Right lobe of liver (tissue), 4 donors: ENCODE measurements at regions not wholly inside any gene's neighbourhood (a gene's known extent, or its start where the extent isn't known, plus 50 kb on each side); places are given as distances from the start of the nearest gene placed in this dataset.

Experiments
- POLR2A ChIP-seq: fragments of 450-650 bp; IDR thresholded peaks from one replicate; pipeline ENCODE4 v1.6.1; 2017; ENCODE audit warnings: antibody characterized with exemption, mild to moderate bottlenecking
- TF ChIP-seq, protein P1 (sequence below), 4 donors: fragments of 200-600 bp in 3 of 4; fragments of 450-650 bp in 1 of 4; IDR thresholded peaks; one replicate each; pipeline versions ENCODE4 v1.5.1 to v1.8.0; 2016 to 2022; ENCODE audit warnings: antibody characterized with exemption in 4 of 4, mild to moderate bottlenecking in 2 of 4
- donor health status: DM: no; HTN: no; CAD: no.
- donor health status: DM: no; HTN: no; CAD: no.
- donor health status: DM: no; HTN: yes; CAD: no.

DNA sequence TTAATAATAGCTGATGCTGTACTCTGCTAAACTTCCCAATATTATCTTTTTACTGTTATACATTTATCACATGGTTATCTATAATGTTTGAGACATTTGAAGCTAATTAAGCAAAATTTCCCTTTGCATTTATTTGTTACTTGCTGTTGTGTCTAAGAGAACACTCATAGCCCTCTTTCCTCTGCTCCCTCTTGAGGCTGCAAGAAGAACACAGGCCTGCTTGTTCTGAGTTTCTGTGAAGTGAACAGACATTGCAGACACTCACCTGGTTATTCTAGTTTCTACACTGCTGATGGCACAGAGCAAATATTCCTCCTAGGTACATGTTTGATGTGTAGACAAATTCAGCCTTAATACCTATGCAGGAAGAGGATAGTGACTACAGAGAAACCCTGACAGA is 367.8 kb downstream of the GASK1B start:
- TF ChIP-seq, protein P1, sequence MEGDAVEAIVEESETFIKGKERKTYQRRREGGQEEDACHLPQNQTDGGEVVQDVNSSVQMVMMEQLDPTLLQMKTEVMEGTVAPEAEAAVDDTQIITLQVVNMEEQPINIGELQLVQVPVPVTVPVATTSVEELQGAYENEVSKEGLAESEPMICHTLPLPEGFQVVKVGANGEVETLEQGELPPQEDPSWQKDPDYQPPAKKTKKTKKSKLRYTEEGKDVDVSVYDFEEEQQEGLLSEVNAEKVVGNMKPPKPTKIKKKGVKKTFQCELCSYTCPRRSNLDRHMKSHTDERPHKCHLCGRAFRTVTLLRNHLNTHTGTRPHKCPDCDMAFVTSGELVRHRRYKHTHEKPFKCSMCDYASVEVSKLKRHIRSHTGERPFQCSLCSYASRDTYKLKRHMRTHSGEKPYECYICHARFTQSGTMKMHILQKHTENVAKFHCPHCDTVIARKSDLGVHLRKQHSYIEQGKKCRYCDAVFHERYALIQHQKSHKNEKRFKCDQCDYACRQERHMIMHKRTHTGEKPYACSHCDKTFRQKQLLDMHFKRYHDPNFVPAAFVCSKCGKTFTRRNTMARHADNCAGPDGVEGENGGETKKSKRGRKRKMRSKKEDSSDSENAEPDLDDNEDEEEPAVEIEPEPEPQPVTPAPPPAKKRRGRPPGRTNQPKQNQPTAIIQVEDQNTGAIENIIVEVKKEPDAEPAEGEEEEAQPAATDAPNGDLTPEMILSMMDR (IDR thresholded peaks at IDR 0.05) = peak; percentile 31 to 56 (median 44)
- TF ChIP-seq POLR2A = no peak
